ENCODE measurements at regions not wholly inside any gene's neighbourhood (a gene's known extent, or its start where the extent isn't known, plus 50 kb on each side); places are given as distances from the start of the nearest gene placed in this dataset.

- no peak for ATAC-seq (ENCODE audit: insufficient read depth, low read depth)
- Histone ChIP-seq H3K4me1 (ENCODE audit: insufficient read depth, low read length) (no peaks in the 10 kb centered on the region), H3K36me3 (ENCODE audit: insufficient read depth, low read length) (no peaks in the 10 kb centered on the region), H3K27me3 (ENCODE audit: insufficient read depth, low read length, poor library complexity) (no peaks in the 10 kb centered on the region), H3K4me3 (ENCODE audit: low read depth in 1 of 2, low read length in 2 of 2) (no peak overlapping the region), H4K20me1 (ENCODE audit: insufficient read depth, low read length) (no peaks in the 10 kb centered on the region), H3K9me3 (ENCODE audit: insufficient read depth, low read length, severe bottlenecking) (no peaks in the 10 kb centered on the region), H3K27ac (ENCODE audit: low read length) (no peak overlapping the region), H3K9ac (ENCODE audit: low read depth, low read length) (no peak overlapping the region), H3K79me2 (ENCODE audit: insufficient read depth, low read length) (no peaks in the 10 kb centered on the region), H3K4me2 (ENCODE audit: insufficient read depth, low read length) (no peak overlapping the region), H2AFZ (ENCODE audit: low read depth, low read length) (no peak overlapping the region)
- DNase-seq: no peak
- TF ChIP-seq, protein P1, sequence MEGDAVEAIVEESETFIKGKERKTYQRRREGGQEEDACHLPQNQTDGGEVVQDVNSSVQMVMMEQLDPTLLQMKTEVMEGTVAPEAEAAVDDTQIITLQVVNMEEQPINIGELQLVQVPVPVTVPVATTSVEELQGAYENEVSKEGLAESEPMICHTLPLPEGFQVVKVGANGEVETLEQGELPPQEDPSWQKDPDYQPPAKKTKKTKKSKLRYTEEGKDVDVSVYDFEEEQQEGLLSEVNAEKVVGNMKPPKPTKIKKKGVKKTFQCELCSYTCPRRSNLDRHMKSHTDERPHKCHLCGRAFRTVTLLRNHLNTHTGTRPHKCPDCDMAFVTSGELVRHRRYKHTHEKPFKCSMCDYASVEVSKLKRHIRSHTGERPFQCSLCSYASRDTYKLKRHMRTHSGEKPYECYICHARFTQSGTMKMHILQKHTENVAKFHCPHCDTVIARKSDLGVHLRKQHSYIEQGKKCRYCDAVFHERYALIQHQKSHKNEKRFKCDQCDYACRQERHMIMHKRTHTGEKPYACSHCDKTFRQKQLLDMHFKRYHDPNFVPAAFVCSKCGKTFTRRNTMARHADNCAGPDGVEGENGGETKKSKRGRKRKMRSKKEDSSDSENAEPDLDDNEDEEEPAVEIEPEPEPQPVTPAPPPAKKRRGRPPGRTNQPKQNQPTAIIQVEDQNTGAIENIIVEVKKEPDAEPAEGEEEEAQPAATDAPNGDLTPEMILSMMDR (IDR thresholded peaks at IDR 0.05; ENCODE audit: borderline replicate concordance, extremely low read depth, low read length, poor library complexity, severe bottlenecking): no peak
- no peak for TF ChIP-seq EZH2 (IDR thresholded peaks at IDR 0.05; ENCODE audit: borderline replicate concordance, low read depth, low read length, severe bottlenecking)
These were observed 65.4 kb downstream of the ATXN7L3B start for GRCh38 chr12:74602881-74603672.

GRCh38 chr12:74608231-74608775 lies 70.7 kb downstream of the ATXN7L3B start:
- no peak overlapping the region for H3K4me3 ChIP-seq (ENCODE audit: low read depth in 1 of 2, low read length in 2 of 2)
- H3K27ac ChIP-seq (ENCODE audit: low read length): no peak overlapping the region
- no peak overlapping the region for H3K4me2 ChIP-seq (ENCODE audit: insufficient read depth, low read length)
- H3K36me3 ChIP-seq (ENCODE audit: insufficient read depth, low read length): no peaks in the 10 kb centered on the region
- H3K9me3 ChIP-seq (ENCODE audit: insufficient read depth, low read length, severe bottlenecking): no peaks in the 10 kb centered on the region
- H3K27me3 ChIP-seq (ENCODE audit: insufficient read depth, low read length, poor library complexity): no peaks in the 10 kb centered on the region
- no peaks in the 10 kb centered on the region for H4K20me1 ChIP-seq (ENCODE audit: insufficient read depth, low read length)
- TF ChIP-seq, protein P1 (IDR thresholded peaks at IDR 0.05; ENCODE audit: borderline replicate concordance, extremely low read depth, low read length, poor library complexity, severe bottlenecking): no peak
- no peak for TF ChIP-seq EZH2 (IDR thresholded peaks at IDR 0.05; ENCODE audit: borderline replicate concordance, low read depth, low read length, severe bottlenecking)
- H2AFZ ChIP-seq (ENCODE audit: low read depth, low read length): no peak overlapping the region
- no peaks in the 10 kb centered on the region for H3K4me1 ChIP-seq (ENCODE audit: insufficient read depth, low read length)
- ATAC-seq (ENCODE audit: insufficient read depth, low read depth) (no peak), DNase-seq (no peak)
- no peaks in the 10 kb centered on the region for H3K79me2 ChIP-seq (ENCODE audit: insufficient read depth, low read length)
- H3K9ac ChIP-seq (ENCODE audit: low read depth, low read length): no peak overlapping the region

DNA sequence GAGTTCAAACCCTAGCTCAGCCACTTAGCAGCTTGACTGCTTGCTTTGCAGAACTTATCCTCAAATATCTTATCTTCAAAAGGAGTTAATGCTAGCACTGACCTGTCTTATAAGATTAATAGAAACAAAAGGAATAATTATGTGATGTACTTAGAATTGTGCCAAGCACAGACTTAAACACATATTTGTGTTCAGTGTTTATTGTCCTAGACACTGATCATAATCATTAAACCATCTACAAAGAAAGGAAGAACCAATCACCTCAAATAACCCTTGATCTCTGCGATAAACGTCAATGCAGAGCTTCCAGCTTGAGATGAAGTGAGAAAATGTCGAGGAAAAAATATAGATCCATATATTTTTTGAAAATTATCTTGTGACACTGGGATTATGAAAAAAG lies 73.1 kb downstream of the ATXN7L3B start:
- no peaks in the 10 kb centered on the region for H3K4me1 ChIP-seq (ENCODE audit: insufficient read depth, low read length)
- H3K27me3 ChIP-seq (ENCODE audit: insufficient read depth, low read length, poor library complexity): no peaks in the 10 kb centered on the region
- ATAC-seq (ENCODE audit: insufficient read depth, low read depth) (no peak), DNase-seq (no peak)
- H3K4me3 ChIP-seq (ENCODE audit: low read depth in 1 of 2, low read length in 2 of 2): no peak overlapping the region
- H4K20me1 ChIP-seq (ENCODE audit: insufficient read depth, low read length): no peaks in the 10 kb centered on the region
- no peak overlapping the region for H2AFZ ChIP-seq (ENCODE audit: low read depth, low read length)
- no peaks in the 10 kb centered on the region for H3K9me3 ChIP-seq (ENCODE audit: insufficient read depth, low read length, severe bottlenecking)
- H3K4me2 ChIP-seq (ENCODE audit: insufficient read depth, low read length): no peak overlapping the region
- no peak overlapping the region for H3K27ac ChIP-seq (ENCODE audit: low read length)
- no peak overlapping the region for H3K9ac ChIP-seq (ENCODE audit: low read depth, low read length)
- TF ChIP-seq, protein P1 (IDR thresholded peaks at IDR 0.05; ENCODE audit: borderline replicate concordance, extremely low read depth, low read length, poor library complexity, severe bottlenecking): no peak
- TF ChIP-seq EZH2 (IDR thresholded peaks at IDR 0.05; ENCODE audit: borderline replicate concordance, low read depth, low read length, severe bottlenecking): no peak
- no peaks in the 10 kb centered on the region for H3K36me3 ChIP-seq (ENCODE audit: insufficient read depth, low read length)
- no peaks in the 10 kb centered on the region for H3K79me2 ChIP-seq (ENCODE audit: insufficient read depth, low read length)

Data from DND-41 (cell line).